HepG2 (cell line): ENCODE measurements at regions not wholly inside any gene's neighbourhood (a gene's known extent, or its start where the extent isn't known, plus 50 kb on each side); places are given as distances from the start of the nearest gene placed in this dataset.

Experiments
- FOSL2 ChIP-seq: sonication (generic); formaldehyde crosslinking; IDR thresholded peaks from 2 replicates; pipeline ENCODE4 v1.4.0; 2020; ENCODE audit warnings: missing genetic modification reagents
- IRF2 ChIP-seq: IDR thresholded peaks from 2 replicates; pipeline ENCODE4 v1.6.1; 2018; ENCODE audit warnings: missing genetic modification reagents, missing compliant biosample characterization
- KLF11 ChIP-seq: IDR thresholded peaks from 2 replicates; pipeline ENCODE4 v1.6.1; 2016; ENCODE audit warnings: missing compliant biosample characterization
- ZFP82 ChIP-seq: sonication (generic); formaldehyde crosslinking; IDR thresholded peaks from 2 replicates; pipeline ENCODE4 v1.5.1; 2020; ENCODE audit warnings: mild to moderate bottlenecking, missing genetic modification reagents, borderline replicate concordance
- ZNF546 ChIP-seq: sonication (generic); formaldehyde crosslinking; conservative IDR thresholded peaks from 2 replicates; pipeline ENCODE4 v1.8.1; 2023; ENCODE audit warnings: mild to moderate bottlenecking, missing genetic modification reagents
- ZNF572 ChIP-seq: sonication (generic); formaldehyde crosslinking; IDR thresholded peaks from 2 replicates; pipeline ENCODE4 v1.5.1; 2020; ENCODE audit warnings: mild to moderate bottlenecking, missing genetic modification reagents
- TF ChIP-seq, protein P1 (sequence below): sonication (generic); formaldehyde crosslinking; IDR thresholded peaks from 2 replicates; pipeline ENCODE4 v1.4.0; 2020; ENCODE audit warnings: missing genetic modification reagents, borderline replicate concordance
- TF ChIP-seq, protein P2 (sequence below): sonication (generic); formaldehyde crosslinking; IDR thresholded peaks from 2 replicates; pipeline ENCODE4 v1.4.0; 2020; ENCODE audit warnings: missing genetic modification reagents
- TF ChIP-seq, protein P3 (sequence below): sonication (generic); formaldehyde crosslinking; IDR thresholded peaks from 2 replicates; pipeline ENCODE4 v1.5.0; 2020; ENCODE audit warnings: mild to moderate bottlenecking, missing genetic modification reagents, borderline replicate concordance
- TF ChIP-seq, protein P4 (sequence below): sonication (generic); formaldehyde crosslinking; IDR thresholded peaks from 2 replicates; pipeline ENCODE4 v1.4.0; 2020; ENCODE audit warnings: mild to moderate bottlenecking, missing genetic modification reagents

DNA sequence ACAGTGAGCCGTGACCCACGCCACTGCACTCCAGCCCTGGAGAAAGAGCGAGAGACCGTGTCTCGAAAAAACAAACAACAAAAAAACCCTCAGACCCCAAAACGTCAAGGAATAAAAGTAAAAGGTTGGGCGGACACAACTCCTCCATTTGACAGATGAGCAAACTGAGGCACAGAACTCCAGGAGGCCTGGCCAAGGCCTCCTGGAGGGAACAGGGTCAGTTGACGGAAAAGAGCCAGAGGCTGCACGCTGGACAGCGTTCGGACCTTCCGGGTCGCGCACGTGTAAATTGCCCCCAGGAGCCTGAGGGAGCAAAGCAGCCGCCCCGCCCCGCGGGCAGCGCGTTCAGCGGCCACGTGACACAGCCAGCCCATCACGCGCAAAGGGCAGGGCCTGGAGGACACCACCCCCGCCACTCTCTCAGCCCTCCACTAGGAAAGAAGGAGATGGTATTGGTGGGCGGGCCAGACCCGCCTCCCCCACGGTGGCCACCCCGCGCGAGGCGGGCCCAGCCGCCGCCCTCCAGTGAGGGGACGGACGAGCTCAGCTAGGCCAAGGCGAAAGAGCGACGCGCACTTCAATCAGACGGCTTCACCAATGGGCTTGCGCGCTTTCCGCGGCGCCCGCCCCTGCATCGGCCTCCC is 81.5 kb downstream of the PTPDC1 start (continued):
- TF ChIP-seq, protein P1, sequence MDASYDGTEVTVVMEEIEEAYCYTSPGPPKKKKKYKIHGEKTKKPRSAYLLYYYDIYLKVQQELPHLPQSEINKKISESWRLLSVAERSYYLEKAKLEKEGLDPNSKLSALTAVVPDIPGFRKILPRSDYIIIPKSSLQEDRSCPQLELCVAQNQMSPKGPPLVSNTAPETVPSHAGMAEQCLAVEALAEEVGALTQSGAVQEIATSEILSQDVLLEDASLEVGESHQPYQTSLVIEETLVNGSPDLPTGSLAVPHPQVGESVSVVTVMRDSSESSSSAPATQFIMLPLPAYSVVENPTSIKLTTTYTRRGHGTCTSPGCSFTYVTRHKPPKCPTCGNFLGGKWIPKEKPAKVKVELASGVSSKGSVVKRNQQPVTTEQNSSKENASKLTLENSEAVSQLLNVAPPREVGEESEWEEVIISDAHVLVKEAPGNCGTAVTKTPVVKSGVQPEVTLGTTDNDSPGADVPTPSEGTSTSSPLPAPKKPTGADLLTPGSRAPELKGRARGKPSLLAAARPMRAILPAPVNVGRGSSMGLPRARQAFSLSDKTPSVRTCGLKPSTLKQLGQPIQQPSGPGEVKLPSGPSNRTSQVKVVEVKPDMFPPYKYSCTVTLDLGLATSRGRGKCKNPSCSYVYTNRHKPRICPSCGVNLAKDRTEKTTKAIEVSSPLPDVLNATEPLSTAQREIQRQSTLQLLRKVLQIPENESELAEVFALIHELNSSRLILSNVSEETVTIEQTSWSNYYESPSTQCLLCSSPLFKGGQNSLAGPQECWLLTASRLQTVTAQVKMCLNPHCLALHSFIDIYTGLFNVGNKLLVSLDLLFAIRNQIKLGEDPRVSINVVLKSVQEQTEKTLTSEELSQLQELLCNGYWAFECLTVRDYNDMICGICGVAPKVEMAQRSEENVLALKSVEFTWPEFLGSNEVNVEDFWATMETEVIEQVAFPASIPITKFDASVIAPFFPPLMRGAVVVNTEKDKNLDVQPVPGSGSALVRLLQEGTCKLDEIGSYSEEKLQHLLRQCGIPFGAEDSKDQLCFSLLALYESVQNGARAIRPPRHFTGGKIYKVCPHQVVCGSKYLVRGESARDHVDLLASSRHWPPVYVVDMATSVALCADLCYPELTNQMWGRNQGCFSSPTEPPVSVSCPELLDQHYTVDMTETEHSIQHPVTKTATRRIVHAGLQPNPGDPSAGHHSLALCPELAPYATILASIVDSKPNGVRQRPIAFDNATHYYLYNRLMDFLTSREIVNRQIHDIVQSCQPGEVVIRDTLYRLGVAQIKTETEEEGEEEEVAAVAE (CRISPR knock-in tag): 0 out of 2 replicates have a peak, but pooled peaks have one; percentile 41
- TF ChIP-seq, protein P2, sequence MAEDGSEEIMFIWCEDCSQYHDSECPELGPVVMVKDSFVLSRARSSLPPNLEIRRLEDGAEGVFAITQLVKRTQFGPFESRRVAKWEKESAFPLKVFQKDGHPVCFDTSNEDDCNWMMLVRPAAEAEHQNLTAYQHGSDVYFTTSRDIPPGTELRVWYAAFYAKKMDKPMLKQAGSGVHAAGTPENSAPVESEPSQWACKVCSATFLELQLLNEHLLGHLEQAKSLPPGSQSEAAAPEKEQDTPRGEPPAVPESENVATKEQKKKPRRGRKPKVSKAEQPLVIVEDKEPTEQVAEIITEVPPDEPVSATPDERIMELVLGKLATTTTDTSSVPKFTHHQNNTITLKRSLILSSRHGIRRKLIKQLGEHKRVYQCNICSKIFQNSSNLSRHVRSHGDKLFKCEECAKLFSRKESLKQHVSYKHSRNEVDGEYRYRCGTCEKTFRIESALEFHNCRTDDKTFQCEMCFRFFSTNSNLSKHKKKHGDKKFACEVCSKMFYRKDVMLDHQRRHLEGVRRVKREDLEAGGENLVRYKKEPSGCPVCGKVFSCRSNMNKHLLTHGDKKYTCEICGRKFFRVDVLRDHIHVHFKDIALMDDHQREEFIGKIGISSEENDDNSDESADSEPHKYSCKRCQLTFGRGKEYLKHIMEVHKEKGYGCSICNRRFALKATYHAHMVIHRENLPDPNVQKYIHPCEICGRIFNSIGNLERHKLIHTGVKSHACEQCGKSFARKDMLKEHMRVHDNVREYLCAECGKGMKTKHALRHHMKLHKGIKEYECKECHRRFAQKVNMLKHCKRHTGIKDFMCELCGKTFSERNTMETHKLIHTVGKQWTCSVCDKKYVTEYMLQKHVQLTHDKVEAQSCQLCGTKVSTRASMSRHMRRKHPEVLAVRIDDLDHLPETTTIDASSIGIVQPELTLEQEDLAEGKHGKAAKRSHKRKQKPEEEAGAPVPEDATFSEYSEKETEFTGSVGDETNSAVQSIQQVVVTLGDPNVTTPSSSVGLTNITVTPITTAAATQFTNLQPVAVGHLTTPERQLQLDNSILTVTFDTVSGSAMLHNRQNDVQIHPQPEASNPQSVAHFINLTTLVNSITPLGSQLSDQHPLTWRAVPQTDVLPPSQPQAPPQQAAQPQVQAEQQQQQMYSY (CRISPR knock-in tag): peak; percentile 39; the same call in 1 of the 2 replicates
- TF ChIP-seq, protein P3, sequence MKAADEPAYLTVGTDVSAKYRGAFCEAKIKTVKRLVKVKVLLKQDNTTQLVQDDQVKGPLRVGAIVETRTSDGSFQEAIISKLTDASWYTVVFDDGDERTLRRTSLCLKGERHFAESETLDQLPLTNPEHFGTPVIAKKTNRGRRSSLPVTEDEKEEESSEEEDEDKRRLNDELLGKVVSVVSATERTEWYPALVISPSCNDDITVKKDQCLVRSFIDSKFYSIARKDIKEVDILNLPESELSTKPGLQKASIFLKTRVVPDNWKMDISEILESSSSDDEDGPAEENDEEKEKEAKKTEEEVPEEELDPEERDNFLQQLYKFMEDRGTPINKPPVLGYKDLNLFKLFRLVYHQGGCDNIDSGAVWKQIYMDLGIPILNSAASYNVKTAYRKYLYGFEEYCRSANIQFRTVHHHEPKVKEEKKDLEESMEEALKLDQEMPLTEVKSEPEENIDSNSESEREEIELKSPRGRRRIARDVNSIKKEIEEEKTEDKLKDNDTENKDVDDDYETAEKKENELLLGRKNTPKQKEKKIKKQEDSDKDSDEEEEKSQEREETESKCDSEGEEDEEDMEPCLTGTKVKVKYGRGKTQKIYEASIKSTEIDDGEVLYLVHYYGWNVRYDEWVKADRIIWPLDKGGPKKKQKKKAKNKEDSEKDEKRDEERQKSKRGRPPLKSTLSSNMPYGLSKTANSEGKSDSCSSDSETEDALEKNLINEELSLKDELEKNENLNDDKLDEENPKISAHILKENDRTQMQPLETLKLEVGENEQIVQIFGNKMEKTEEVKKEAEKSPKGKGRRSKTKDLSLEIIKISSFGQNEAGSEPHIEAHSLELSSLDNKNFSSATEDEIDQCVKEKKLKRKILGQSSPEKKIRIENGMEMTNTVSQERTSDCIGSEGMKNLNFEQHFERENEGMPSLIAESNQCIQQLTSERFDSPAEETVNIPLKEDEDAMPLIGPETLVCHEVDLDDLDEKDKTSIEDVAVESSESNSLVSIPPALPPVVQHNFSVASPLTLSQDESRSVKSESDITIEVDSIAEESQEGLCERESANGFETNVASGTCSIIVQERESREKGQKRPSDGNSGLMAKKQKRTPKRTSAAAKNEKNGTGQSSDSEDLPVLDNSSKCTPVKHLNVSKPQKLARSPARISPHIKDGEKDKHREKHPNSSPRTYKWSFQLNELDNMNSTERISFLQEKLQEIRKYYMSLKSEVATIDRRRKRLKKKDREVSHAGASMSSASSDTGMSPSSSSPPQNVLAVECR (CRISPR knock-in tag): peak; percentile 83
- TF ChIP-seq IRF2 (CRISPR knock-in tag): peak; percentile 72; the same call in 1 of the 2 replicates
- TF ChIP-seq ZFP82 (CRISPR knock-in tag): no peak
- peak; percentile 70; the same call in 1 of the 2 replicates for TF ChIP-seq KLF11
- no peak for TF ChIP-seq ZNF546 (CRISPR knock-in tag)
- TF ChIP-seq, protein P4, sequence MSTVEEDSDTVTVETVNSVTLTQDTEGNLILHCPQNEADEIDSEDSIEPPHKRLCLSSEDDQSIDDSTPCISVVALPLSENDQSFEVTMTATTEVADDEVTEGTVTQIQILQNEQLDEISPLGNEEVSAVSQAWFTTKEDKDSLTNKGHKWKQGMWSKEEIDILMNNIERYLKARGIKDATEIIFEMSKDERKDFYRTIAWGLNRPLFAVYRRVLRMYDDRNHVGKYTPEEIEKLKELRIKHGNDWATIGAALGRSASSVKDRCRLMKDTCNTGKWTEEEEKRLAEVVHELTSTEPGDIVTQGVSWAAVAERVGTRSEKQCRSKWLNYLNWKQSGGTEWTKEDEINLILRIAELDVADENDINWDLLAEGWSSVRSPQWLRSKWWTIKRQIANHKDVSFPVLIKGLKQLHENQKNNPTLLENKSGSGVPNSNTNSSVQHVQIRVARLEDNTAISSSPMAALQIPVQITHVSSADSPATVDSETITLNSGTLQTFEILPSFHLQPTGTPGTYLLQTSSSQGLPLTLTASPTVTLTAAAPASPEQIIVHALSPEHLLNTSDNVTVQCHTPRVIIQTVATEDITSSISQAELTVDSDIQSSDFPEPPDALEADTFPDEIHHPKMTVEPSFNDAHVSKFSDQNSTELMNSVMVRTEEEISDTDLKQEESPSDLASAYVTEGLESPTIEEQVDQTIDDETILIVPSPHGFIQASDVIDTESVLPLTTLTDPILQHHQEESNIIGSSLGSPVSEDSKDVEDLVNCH (CRISPR knock-in tag): no peak
- TF ChIP-seq ZNF572 (CRISPR knock-in tag): no peak
- peak; percentile 37; the same call in 1 of the 2 replicates for TF ChIP-seq FOSL2
